SK-N-SH treated with all-trans-retinoic acid at 6 μM for 48 hours (cell line): ENCODE measurements at regions not wholly inside any gene's neighbourhood (a gene's known extent, or its start where the extent isn't known, plus 50 kb on each side); places are given as distances from the start of the nearest gene placed in this dataset.

Experiments
- ATAC-seq: fragments of 200-7000 bp; cut with Tn5 transposase; 3 replicates; pipeline ENCODE4 v1.9.1; 2020; ENCODE audit warnings: mild to moderate bottlenecking, moderate library complexity
- ARNTL ChIP-seq: fragments of 450-650 bp; formaldehyde crosslinking; IDR thresholded peaks from 2 replicates; pipeline ENCODE4 v1.5.0; 2020; ENCODE audit warnings: low read depth, mild to moderate bottlenecking, moderate library complexity, borderline replicate concordance
- CSDC2 ChIP-seq: fragments of 250-450 bp; sonication (Bioruptor Pico); IDR thresholded peaks from 2 replicates; pipeline ENCODE4 v1.5.0; 2020; ENCODE audit warnings: mild to moderate bottlenecking, moderate library complexity
- ESRRG ChIP-seq: fragments of 250-450 bp; sonication (Bioruptor Pico); IDR thresholded peaks from 2 replicates; pipeline ENCODE4 v1.6.1; 2021; ENCODE audit warnings: mild to moderate bottlenecking
- GLIS3 ChIP-seq: fragments of 250-450 bp; sonication (Bioruptor Pico); IDR thresholded peaks from 2 replicates; pipeline ENCODE4 v1.5.0; 2020; ENCODE audit warnings: mild to moderate bottlenecking, moderate library complexity
- ISL1 ChIP-seq: fragments of 250-450 bp; sonication (Bioruptor Pico); IDR thresholded peaks from 2 replicates; pipeline ENCODE4 v2.1.2; 2022; ENCODE audit warnings: mild to moderate bottlenecking, moderate library complexity
- OSR1 ChIP-seq: fragments of 250-450 bp; sonication (Bioruptor Pico); IDR thresholded peaks from 2 replicates; pipeline ENCODE4 v1.8.0; 2022; ENCODE audit warnings: moderate library complexity, mild to moderate bottlenecking, inconsistent platforms
- PPARA ChIP-seq: fragments of 250-450 bp; sonication (Bioruptor Pico); IDR thresholded peaks from 2 replicates; pipeline ENCODE4 v1.5.0; 2020; ENCODE audit warnings: mild to moderate bottlenecking, borderline replicate concordance
- RARB ChIP-seq: fragments of 250-450 bp; sonication (Bioruptor Pico); IDR thresholded peaks from 2 replicates; pipeline ENCODE4 v1.8.0; 2021; ENCODE audit warnings: mild to moderate bottlenecking, moderate library complexity
- SNAI2 ChIP-seq: fragments of 250-450 bp; sonication (Bioruptor Pico); IDR thresholded peaks from 2 replicates; pipeline ENCODE4 v1.5.0; 2020; ENCODE audit warnings: mild to moderate bottlenecking, moderate library complexity
- TCF4 ChIP-seq: fragments of 250-450 bp; sonication (Bioruptor Pico); IDR thresholded peaks from 2 replicates; pipeline ENCODE4 v1.8.0; 2021; ENCODE audit warnings: mild to moderate bottlenecking, moderate library complexity, borderline replicate concordance
- ZC3H10 ChIP-seq: fragments of 250-450 bp; sonication (Bioruptor Pico); IDR thresholded peaks from 2 replicates; pipeline ENCODE4 v1.5.1; 2021; ENCODE audit warnings: mild to moderate bottlenecking, moderate library complexity
- ZFP30 ChIP-seq: fragments of 450-650 bp; formaldehyde crosslinking; IDR thresholded peaks from 2 replicates; pipeline ENCODE4 v1.5.0; 2022; ENCODE audit warnings: mild to moderate bottlenecking, moderate library complexity
- ZNF565 ChIP-seq: fragments of 450-650 bp; formaldehyde crosslinking; conservative IDR thresholded peaks from 2 replicates; pipeline ENCODE4 v1.5.0; 2020; ENCODE audit warnings: low read depth, mild to moderate bottlenecking, moderate library complexity
- ZNF70 ChIP-seq: fragments of 450-650 bp; formaldehyde crosslinking; IDR thresholded peaks from 2 replicates; pipeline ENCODE4 v1.5.0; 2020; ENCODE audit warnings: mild to moderate bottlenecking, moderate library complexity
- ZNF8 ChIP-seq: fragments of 450-650 bp; formaldehyde crosslinking; IDR thresholded peaks from 2 replicates; pipeline ENCODE4 v1.5.0; 2020; ENCODE audit warnings: mild to moderate bottlenecking, moderate library complexity
- TF ChIP-seq, protein P1 (sequence below): fragments of 250-450 bp; sonication (Bioruptor Pico); IDR thresholded peaks from 2 replicates; pipeline ENCODE4 v1.5.1; 2021; ENCODE audit warnings: mild to moderate bottlenecking, moderate library complexity
- TF ChIP-seq, protein P2 (sequence below): fragments of 250-450 bp; sonication (Bioruptor Pico); IDR thresholded peaks from 2 replicates; pipeline ENCODE4 v1.5.1; 2020; ENCODE audit warnings: low read depth, mild to moderate bottlenecking, moderate library complexity
- TF ChIP-seq, protein P3 (sequence below): fragments of 250-450 bp; sonication (Bioruptor Pico); IDR thresholded peaks from 2 replicates; pipeline ENCODE4 v1.8.0; 2020; ENCODE audit warnings: mild to moderate bottlenecking, moderate library complexity, borderline replicate concordance
- TF ChIP-seq, protein P4 (sequence below): fragments of 250-450 bp; sonication (Bioruptor Pico); IDR thresholded peaks from 2 replicates; pipeline ENCODE4 v1.5.0; 2020; ENCODE audit warnings: mild to moderate bottlenecking, moderate library complexity
- TF ChIP-seq, protein P5 (sequence below): fragments of 250-450 bp; sonication (Bioruptor Pico); IDR thresholded peaks from 2 replicates; pipeline ENCODE4 v1.8.0; 2021; ENCODE audit warnings: low read depth, mild to moderate bottlenecking, moderate library complexity, borderline replicate concordance

DNA sequence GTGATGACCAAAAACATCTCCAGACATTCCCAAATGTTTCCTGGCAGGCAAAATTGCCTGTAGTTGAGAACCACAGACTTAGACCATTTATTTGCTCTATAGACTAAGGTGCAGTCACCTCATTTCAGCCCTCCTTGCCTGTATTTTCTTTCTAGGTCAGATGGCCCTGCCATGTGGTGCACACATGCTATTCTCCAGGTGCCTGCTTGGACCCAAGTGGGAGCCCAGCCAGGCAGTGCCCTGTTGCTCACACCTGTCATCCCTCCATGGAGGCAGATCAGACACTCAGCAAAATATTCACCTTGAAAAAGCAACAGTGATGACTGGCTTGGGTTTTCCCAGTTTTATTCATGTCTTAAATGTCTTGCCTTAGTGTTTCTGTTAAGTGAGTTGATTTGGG lies 311.4 kb downstream of the TFAP2C start (continued):
- TF ChIP-seq OSR1: no peak
- TF ChIP-seq, protein P1, sequence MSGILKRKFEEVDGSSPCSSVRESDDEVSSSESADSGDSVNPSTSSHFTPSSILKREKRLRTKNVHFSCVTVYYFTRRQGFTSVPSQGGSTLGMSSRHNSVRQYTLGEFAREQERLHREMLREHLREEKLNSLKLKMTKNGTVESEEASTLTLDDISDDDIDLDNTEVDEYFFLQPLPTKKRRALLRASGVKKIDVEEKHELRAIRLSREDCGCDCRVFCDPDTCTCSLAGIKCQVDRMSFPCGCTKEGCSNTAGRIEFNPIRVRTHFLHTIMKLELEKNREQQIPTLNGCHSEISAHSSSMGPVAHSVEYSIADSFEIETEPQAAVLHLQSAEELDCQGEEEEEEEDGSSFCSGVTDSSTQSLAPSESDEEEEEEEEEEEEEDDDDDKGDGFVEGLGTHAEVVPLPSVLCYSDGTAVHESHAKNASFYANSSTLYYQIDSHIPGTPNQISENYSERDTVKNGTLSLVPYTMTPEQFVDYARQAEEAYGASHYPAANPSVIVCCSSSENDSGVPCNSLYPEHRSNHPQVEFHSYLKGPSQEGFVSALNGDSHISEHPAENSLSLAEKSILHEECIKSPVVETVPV: no peak
- no peak for TF ChIP-seq ZNF8 (CRISPR knock-in tag)

DNA sequence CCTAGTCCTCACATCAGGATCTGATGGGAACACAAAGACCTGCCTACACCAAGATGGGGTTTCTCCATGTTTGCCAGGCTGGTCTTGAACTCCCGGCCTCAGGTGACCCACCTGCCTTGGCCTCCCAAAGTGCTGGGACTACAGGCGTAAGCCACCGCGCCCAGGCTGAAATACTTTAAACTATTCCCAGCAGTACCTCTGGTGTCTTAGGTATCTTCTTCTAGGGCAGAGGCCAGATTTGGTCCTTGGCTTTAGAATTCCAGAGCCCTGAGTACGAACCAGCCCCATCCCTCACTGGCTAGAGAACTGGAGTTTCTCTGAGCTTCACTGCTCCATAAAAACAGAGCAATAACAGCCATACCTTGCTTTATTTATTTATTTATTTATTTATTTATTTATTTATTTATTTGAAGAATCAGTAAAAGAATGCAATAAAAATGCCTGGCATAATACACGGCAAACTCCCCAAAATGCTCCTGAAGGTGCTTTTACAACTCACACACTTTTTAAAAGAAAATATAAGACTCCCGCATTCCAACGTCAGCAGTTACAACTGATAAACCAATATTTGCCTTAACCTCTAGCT lies 312.1 kb downstream of the TFAP2C start:
- ATAC-seq: no peak
- TF ChIP-seq, protein P1: no peak
- TF ChIP-seq SNAI2 (CRISPR knock-in tag): no peak
- TF ChIP-seq PPARA (CRISPR knock-in tag): no peak
- TF ChIP-seq ZC3H10 (CRISPR knock-in tag): no peak
- TF ChIP-seq ZFP30 (CRISPR knock-in tag): no peak
- TF ChIP-seq OSR1: no peak
- no peak for TF ChIP-seq CSDC2 (CRISPR knock-in tag)
- TF ChIP-seq ESRRG: no peak
- TF ChIP-seq, protein P2, sequence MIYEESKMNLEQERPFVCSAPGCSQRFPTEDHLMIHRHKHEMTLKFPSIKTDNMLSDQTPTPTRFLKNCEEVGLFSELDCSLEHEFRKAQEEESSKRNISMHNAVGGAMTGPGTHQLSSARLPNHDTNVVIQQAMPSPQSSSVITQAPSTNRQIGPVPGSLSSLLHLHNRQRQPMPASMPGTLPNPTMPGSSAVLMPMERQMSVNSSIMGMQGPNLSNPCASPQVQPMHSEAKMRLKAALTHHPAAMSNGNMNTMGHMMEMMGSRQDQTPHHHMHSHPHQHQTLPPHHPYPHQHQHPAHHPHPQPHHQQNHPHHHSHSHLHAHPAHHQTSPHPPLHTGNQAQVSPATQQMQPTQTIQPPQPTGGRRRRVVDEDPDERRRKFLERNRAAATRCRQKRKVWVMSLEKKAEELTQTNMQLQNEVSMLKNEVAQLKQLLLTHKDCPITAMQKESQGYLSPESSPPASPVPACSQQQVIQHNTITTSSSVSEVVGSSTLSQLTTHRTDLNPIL (CRISPR knock-in tag): no peak
- TF ChIP-seq ISL1 (CRISPR knock-in tag): no peak

DNA sequence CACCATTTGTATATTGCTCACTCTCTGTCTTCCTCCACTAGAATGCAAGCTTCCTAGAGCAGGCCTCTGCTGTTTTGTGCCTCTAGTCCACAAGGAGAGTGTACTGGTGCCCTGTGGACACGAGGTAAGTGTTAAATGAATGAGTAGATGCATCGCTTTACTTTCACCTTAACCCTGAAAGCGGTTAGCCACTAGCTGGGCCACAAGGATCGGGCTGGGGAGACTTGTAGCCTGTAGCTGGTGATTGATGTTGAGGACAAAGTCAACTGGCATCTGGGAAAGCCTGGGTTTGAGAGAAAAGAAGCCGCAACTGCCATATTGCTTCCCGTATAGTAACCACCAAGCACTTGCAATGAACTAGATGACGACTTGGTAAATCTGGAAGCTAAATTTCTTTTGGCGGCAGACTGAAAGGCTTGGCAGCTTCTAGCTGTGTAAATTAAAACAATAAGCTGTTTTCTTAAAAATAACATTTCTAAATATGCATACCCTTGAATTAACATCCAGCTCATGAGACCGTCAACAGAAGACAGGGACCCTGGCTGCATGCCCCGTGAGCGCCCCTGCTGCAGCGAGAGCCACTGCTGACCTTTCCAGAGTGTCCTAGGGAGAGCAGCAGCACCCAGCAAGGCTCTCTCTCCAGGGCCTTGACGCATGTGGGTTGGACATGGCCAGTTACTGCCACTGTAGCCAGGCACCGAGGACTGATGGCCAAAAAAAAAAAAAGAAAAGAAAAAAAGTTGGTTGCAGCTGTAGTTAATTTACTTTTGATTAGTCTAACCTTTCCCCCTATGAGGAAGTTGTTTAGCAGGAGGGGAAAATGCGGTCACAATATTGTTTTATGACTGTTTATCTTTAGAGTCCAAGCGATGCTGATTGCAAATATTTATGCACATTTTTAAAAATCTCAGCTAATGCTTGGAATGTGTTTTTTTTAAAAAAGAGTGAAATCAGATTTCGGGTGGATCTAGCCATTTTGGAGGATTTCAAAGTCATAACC lies 315.1 kb downstream of the TFAP2C start:
- ATAC-seq: no peak
- TF ChIP-seq ZFP30 (CRISPR knock-in tag) (no peak), ZNF8 (CRISPR knock-in tag) (no peak), ARNTL (CRISPR knock-in tag) (no peak), GLIS3 (CRISPR knock-in tag) (no peak), ZNF565 (CRISPR knock-in tag) (no peak), PPARA (CRISPR knock-in tag) (no peak), ZC3H10 (CRISPR knock-in tag) (no peak), RARB (CRISPR knock-in tag) (no peak), TCF4 (CRISPR knock-in tag) (no peak), OSR1 (no peak), ESRRG (no peak), CSDC2 (CRISPR knock-in tag) (no peak), ZNF70 (no peak)
- TF ChIP-seq, protein P3, sequence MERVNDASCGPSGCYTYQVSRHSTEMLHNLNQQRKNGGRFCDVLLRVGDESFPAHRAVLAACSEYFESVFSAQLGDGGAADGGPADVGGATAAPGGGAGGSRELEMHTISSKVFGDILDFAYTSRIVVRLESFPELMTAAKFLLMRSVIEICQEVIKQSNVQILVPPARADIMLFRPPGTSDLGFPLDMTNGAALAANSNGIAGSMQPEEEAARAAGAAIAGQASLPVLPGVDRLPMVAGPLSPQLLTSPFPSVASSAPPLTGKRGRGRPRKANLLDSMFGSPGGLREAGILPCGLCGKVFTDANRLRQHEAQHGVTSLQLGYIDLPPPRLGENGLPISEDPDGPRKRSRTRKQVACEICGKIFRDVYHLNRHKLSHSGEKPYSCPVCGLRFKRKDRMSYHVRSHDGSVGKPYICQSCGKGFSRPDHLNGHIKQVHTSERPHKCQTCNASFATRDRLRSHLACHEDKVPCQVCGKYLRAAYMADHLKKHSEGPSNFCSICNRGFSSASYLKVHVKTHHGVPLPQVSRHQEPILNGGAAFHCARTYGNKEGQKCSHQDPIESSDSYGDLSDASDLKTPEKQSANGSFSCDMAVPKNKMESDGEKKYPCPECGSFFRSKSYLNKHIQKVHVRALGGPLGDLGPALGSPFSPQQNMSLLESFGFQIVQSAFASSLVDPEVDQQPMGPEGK (CRISPR knock-in tag): no peak
- TF ChIP-seq, protein P4, sequence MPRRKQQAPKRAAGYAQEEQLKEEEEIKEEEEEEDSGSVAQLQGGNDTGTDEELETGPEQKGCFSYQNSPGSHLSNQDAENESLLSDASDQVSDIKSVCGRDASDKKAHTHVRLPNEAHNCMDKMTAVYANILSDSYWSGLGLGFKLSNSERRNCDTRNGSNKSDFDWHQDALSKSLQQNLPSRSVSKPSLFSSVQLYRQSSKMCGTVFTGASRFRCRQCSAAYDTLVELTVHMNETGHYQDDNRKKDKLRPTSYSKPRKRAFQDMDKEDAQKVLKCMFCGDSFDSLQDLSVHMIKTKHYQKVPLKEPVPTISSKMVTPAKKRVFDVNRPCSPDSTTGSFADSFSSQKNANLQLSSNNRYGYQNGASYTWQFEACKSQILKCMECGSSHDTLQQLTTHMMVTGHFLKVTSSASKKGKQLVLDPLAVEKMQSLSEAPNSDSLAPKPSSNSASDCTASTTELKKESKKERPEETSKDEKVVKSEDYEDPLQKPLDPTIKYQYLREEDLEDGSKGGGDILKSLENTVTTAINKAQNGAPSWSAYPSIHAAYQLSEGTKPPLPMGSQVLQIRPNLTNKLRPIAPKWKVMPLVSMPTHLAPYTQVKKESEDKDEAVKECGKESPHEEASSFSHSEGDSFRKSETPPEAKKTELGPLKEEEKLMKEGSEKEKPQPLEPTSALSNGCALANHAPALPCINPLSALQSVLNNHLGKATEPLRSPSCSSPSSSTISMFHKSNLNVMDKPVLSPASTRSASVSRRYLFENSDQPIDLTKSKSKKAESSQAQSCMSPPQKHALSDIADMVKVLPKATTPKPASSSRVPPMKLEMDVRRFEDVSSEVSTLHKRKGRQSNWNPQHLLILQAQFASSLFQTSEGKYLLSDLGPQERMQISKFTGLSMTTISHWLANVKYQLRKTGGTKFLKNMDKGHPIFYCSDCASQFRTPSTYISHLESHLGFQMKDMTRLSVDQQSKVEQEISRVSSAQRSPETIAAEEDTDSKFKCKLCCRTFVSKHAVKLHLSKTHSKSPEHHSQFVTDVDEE (CRISPR knock-in tag): no peak
- TF ChIP-seq, protein P5, sequence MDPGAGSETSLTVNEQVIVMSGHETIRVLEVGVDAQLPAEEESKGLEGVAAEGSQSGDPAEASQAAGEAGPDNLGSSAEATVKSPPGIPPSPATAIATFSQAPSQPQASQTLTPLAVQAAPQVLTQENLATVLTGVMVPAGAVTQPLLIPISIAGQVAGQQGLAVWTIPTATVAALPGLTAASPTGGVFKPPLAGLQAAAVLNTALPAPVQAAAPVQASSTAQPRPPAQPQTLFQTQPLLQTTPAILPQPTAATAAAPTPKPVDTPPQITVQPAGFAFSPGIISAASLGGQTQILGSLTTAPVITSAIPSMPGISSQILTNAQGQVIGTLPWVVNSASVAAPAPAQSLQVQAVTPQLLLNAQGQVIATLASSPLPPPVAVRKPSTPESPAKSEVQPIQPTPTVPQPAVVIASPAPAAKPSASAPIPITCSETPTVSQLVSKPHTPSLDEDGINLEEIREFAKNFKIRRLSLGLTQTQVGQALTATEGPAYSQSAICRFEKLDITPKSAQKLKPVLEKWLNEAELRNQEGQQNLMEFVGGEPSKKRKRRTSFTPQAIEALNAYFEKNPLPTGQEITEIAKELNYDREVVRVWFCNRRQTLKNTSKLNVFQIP (CRISPR knock-in tag): no peak
- TF ChIP-seq, protein P1: no peak
- TF ChIP-seq, protein P2 (CRISPR knock-in tag): no peak
